PC-9 (cell line): ENCODE measurements at regions not wholly inside any gene's neighbourhood (a gene's known extent, or its start where the extent isn't known, plus 50 kb on each side); places are given as distances from the start of the nearest gene placed in this dataset.

Source experiments
- BruUV-seq: library from RNA; stranded (reverse); fragments of 400-500 nt; replicated peaks from 2 replicates; lab custom pipeline; 2021; lab: Mats Ljungman, UMichigan
- CTCF ChIA-PET: fragments of 300-600 bp; sonication (Branson Sonifier 250); formaldehyde crosslinking; loops from one replicate; lab custom pipeline; 2022; ENCODE audit warnings: antibody characterized with exemption; lab: Charles Lee
- POLR2A ChIA-PET: fragments of 300-600 bp; sonication (Branson Sonifier 250); formaldehyde crosslinking; loops from one replicate; lab custom pipeline; 2022; ENCODE audit warnings: antibody characterized with exemption; ENCODE audit not compliant: unreplicated experiment; lab: Charles Lee
- DNase-seq, 2 experiments: peaks; one replicate each; pipeline versions ENCODE4 v3.0.0 to v3.0.0-alpha.2; 2015 to 2022; ENCODE audit warnings: mixed read lengths in 1 of 2
- H2AFZ ChIP-seq: fragments of 200-600 bp; sonication (generic); 2 replicates; pipeline ENCODE4 v1.8.1; 2017; ENCODE audit warnings: antibody characterized with exemption
- H3F3A ChIP-seq: fragments of 200-600 bp; sonication (generic); 2 replicates; pipeline ENCODE4 v1.8.1; 2017; ENCODE audit warnings: antibody characterized with exemption, mild to moderate bottlenecking, low read depth; ENCODE audit not compliant: insufficient read depth
- H3K27ac ChIP-seq: fragments of 200-600 bp; sonication (generic); 2 replicates; pipeline ENCODE4 v1.6.1; 2016; ENCODE audit warnings: mixed run types
- H3K27me3 ChIP-seq: fragments of 200-600 bp; sonication (generic); 2 replicates; pipeline ENCODE4 v1.6.1; 2016; ENCODE audit warnings: low read depth, mixed run types; ENCODE audit not compliant: insufficient read depth
- H3K36me3 ChIP-seq: fragments of 200-600 bp; sonication (generic); 2 replicates; pipeline ENCODE4 v1.6.1; 2016; ENCODE audit warnings: low read depth, mixed run types
- H3K4me1 ChIP-seq: fragments of 200-600 bp; sonication (generic); replicated peaks from 2 replicates; pipeline ENCODE4 v1.6.1; 2016; ENCODE audit warnings: mixed run types; ENCODE audit not compliant: insufficient read depth
- H3K4me2 ChIP-seq: fragments of 200-600 bp; sonication (generic); 2 replicates; pipeline ENCODE4 v1.6.1; 2017; ENCODE audit warnings: mixed run types
- H3K4me3 ChIP-seq: fragments of 200-600 bp; sonication (generic); 2 replicates; pipeline ENCODE4 v1.6.1; 2016; ENCODE audit warnings: mixed run types
- H3K79me2 ChIP-seq: fragments of 200-600 bp; sonication (generic); 2 replicates; pipeline ENCODE4 v1.6.1; 2017; ENCODE audit warnings: low read depth, mixed run types
- H3K9me2 ChIP-seq: fragments of 200-600 bp; sonication (generic); 2 replicates; pipeline ENCODE4 v1.8.1; 2017; ENCODE audit warnings: mild to moderate bottlenecking; ENCODE audit not compliant: insufficient read depth
- H3K9me3 ChIP-seq: fragments of 200-600 bp; sonication (generic); 2 replicates; pipeline ENCODE4 v1.8.1; 2016; ENCODE audit warnings: low read depth; ENCODE audit not compliant: insufficient read depth
- H4K20me1 ChIP-seq: fragments of 200-600 bp; sonication (generic); 2 replicates; pipeline ENCODE4 v1.8.1; 2017; ENCODE audit not compliant: insufficient read depth
- CTCF ChIP-seq: fragments of 200-600 bp; sonication (generic); conservative IDR thresholded peaks from 2 replicates; pipeline ENCODE4 v1.6.1; 2017; ENCODE audit warnings: mixed run types, antibody characterized with exemption, mild to moderate bottlenecking, moderate library complexity
- EZH2 ChIP-seq: fragments of 200-600 bp; sonication (generic); IDR thresholded peaks from 2 replicates; pipeline ENCODE4 v1.8.0; 2017; ENCODE audit warnings: antibody characterized with exemption, low read depth
- intact Hi-C: fragments of 100-400 bp; cut with micrococcal nuclease; formaldehyde crosslinking; loops from one replicate; pipeline ENCODE4 v1.10.0; 2022; ENCODE audit not compliant: unreplicated experiment

DNA sequence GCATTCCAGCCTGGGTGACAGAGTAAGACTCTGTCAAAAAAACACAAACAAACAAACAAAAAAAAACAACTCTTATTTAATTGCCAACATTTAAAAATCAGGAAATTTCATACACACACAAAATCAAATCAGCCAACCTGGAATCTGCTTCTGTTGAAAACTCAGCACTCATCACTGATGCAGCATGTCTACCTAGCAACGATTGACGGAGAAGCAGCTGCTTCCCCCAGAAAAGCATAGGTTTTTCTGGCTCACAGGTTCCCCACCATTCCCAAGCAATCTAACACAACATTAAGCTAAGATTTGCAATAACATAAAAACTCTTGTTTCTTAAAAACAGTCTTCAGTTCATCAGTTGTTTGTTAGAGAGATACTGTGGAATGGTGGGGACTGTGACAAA lies 143.6 kb downstream of the DHX15 start:
- Histone ChIP-seq H3K36me3 (no peaks in the 10 kb centered on the region), H3K27me3 (peaks cover 49% of the 10 kb centered on the region), H3K9me2 (no peaks in the 10 kb centered on the region), H3K4me1 (no peaks in the 10 kb centered on the region), H4K20me1 (no peaks in the 10 kb centered on the region), H3K27ac (no peak overlapping the region), H3F3A (no peaks in the 10 kb centered on the region), H3K4me3 (no peak overlapping the region), H3K4me2 (no peak overlapping the region), H3K79me2 (no peaks in the 10 kb centered on the region), H3K9me3 (no peaks in the 10 kb centered on the region), H2AFZ (no peak overlapping the region)
- no peak for DNase-seq
- intact Hi-C loops: no loop called here
- CTCF ChIA-PET: no interaction called here
- POLR2A ChIA-PET: no interaction called here
- BruUV-seq: no TSS peak
- no peak for TF ChIP-seq CTCF
- no peak for TF ChIP-seq EZH2

- Histone ChIP-seq H3K4me1 (no peaks in the 10 kb centered on the region), H3K4me2 (no peak overlapping the region), H3K36me3 (no peaks in the 10 kb centered on the region), H3K79me2 (no peaks in the 10 kb centered on the region), H3K4me3 (no peak overlapping the region), H4K20me1 (no peaks in the 10 kb centered on the region), H3K27ac (no peak overlapping the region), H3K9me3 (no peaks in the 10 kb centered on the region), H2AFZ (no peak overlapping the region), H3F3A (no peaks in the 10 kb centered on the region), H3K9me2 (no peaks in the 10 kb centered on the region), H3K27me3 (peaks cover 63% of the 10 kb centered on the region)
- intact Hi-C loops: no loop called here
- BruUV-seq: no TSS peak
- CTCF ChIA-PET: no interaction called here
- POLR2A ChIA-PET: no interaction called here
- no peak for TF ChIP-seq CTCF
- TF ChIP-seq EZH2: no peak
- DNase-seq: no peak
Observed at GRCh38 chr4:24434241-24434640, 150.1 kb downstream of the DHX15 start.

DNA sequence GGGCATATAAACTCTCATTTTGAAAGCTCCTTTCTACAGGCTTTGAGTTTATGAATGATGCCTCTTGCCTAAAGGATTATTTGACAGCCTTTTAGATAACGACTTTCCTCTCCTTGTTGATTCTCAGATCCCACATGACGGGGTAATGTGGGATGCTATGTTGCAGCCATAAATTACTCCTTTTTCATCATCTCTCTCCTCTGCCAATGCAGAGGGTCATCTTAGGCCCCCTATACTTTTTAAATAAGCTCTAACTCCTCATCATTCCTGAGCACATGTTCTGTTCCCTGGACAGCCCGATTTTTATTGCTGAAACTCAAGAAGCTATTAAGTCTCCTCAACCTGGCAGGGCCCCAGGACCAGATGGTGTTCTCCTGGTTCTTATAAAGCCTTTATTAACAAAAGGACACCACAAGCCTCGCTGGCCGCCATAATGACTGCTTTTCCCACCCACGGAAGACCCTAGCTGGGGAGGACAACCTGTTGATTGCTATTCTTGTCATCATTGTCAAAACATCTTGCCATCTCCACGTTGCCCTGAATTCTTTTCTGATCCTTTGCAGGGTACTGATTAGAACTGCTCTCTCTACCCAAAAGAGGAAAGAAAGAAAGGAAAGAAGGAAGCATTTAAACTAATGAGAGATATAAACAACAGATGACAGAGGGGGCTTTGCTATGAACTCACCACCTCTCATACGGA lies 150.7 kb downstream of the DHX15 start:
- H3K9me3 ChIP-seq: no peaks in the 10 kb centered on the region
- no peak overlapping the region for H2AFZ ChIP-seq
- H3K27ac ChIP-seq: no peak overlapping the region
- peaks cover 62% of the 10 kb centered on the region for H3K27me3 ChIP-seq
- no peaks in the 10 kb centered on the region for H3K79me2 ChIP-seq
- no peaks in the 10 kb centered on the region for H3K9me2 ChIP-seq
- TF ChIP-seq CTCF: no peak
- TF ChIP-seq EZH2: no peak
- no TSS peak for BruUV-seq
- no peak for DNase-seq
- intact Hi-C loops: no loop called here
- POLR2A ChIA-PET: no interaction called here
- H3F3A ChIP-seq: no peaks in the 10 kb centered on the region
- no peaks in the 10 kb centered on the region for H3K36me3 ChIP-seq
- H3K4me1 ChIP-seq: no peaks in the 10 kb centered on the region
- no peaks in the 10 kb centered on the region for H4K20me1 ChIP-seq
- no peak overlapping the region for H3K4me2 ChIP-seq
- no peak overlapping the region for H3K4me3 ChIP-seq
- CTCF ChIA-PET: no interaction called here
